HepG2 (cell line): ENCODE measurements at regions not wholly inside any gene's neighbourhood (a gene's known extent, or its start where the extent isn't known, plus 50 kb on each side); places are given as distances from the start of the nearest gene placed in this dataset.

Experiments
- ATAC-seq: fragments of 200-7000 bp; cut with Tn5 transposase; 3 replicates; pipeline ENCODE4 v1.9.1; 2020; ENCODE audit warnings: mild to moderate bottlenecking, moderate library complexity
- BruUV-seq: library from RNA; stranded (reverse); fragments of 400-500 nt; replicated peaks from 2 replicates; lab custom pipeline; 2021; lab: Mats Ljungman, UMichigan
- CTCF ChIA-PET: fragments of 300-600 bp; formaldehyde crosslinking; extraction: SDS; loops from one replicate; lab custom pipeline; 2021; ENCODE audit warnings: low total read pairs, inconsistent platforms, low intra/inter-chr PET ratio; lab: Yijun Ruan, JAX
- POLR2A ChIA-PET: fragments of 350-600 bp; sonication (Branson Sonifier 250); formaldehyde crosslinking; loops from one replicate; lab custom pipeline; 2020; ENCODE audit warnings: antibody characterized with exemption, inconsistent platforms; lab: Yijun Ruan, JAX
- DNase-seq: peaks from one replicate; pipeline ENCODE4 v3.0.0-alpha.2; 2015; ENCODE audit warnings: low spot score
- FAIRE-seq: peaks from 3 replicates; lab custom pipeline; 2011; peaks lifted over from hg19 to GRCh38; lab: Jason Lieb, UNC
- H2AFZ ChIP-seq: one replicate; pipeline ENCODE4 v1.6.1; 2011; ENCODE audit warnings: low read length, inconsistent platforms
- H3K27ac ChIP-seq: fragments of 300-600 bp; 3 replicates; pipeline ENCODE4 v1.8.0; 2011; ENCODE audit warnings: mixed run types, mild to moderate bottlenecking, mixed read lengths, low read length, inconsistent platforms; ENCODE audit not compliant: insufficient read depth; ENCODE audit errors: extremely low read length
- H3K27me3 ChIP-seq, 2 experiments: fragments of 200-600 bp in 1 of 2; 2 replicates in 1 of 2; 3 replicates in 1 of 2; pipeline versions ENCODE4 v1.6.0 to v1.8.0; 2011; ENCODE audit warnings: low read length in 2 of 2, mild to moderate bottlenecking in 2 of 2, moderate library complexity in 2 of 2, inconsistent platforms in 1 of 2; ENCODE audit not compliant: insufficient read depth in 2 of 2, control insufficient read depth in 1 of 2
- H3K36me3 ChIP-seq, 2 experiments: fragments of 200-600 bp in 1 of 2; replicated peaks in 1 of 2; 2 replicates in 1 of 2; 3 replicates in 1 of 2; pipeline versions ENCODE4 v1.5.1 to v1.8.0; 2011; ENCODE audit warnings: low read length in 2 of 2, inconsistent platforms in 1 of 2; ENCODE audit not compliant: insufficient read depth in 2 of 2, control insufficient read depth in 1 of 2
- H3K4me1 ChIP-seq: 2 replicates; pipeline ENCODE4 v1.5.1; 2012; ENCODE audit warnings: low read length, inconsistent platforms; ENCODE audit not compliant: insufficient read depth
- H3K4me2 ChIP-seq: 2 replicates; pipeline ENCODE4 v1.6.0; 2011; ENCODE audit warnings: low read depth, low read length, inconsistent platforms
- H3K4me3 ChIP-seq, 3 experiments: fragments of 200-600 bp in 1 of 3; sonication (generic), shearing (Covaris generic) in 1 of 3; replicated peaks in 1 of 3; 2 replicates each; pipeline ENCODE4 v1.5.1; 2011 to 2016; ENCODE audit warnings: low read length in 3 of 3, inconsistent platforms in 2 of 3, low read depth in 2 of 3, mild to moderate bottlenecking in 2 of 3, control low read depth in 1 of 3, mixed read lengths in 1 of 3; ENCODE audit not compliant: insufficient read depth in 1 of 3
- H3K79me2 ChIP-seq: one replicate; pipeline ENCODE4 v1.6.1; 2011; ENCODE audit warnings: low read length, inconsistent platforms; ENCODE audit not compliant: insufficient read depth
- H3K9ac ChIP-seq: 2 replicates; pipeline ENCODE4 v1.6.0; 2011; ENCODE audit warnings: mild to moderate bottlenecking, low read depth, low read length, inconsistent platforms; ENCODE audit not compliant: insufficient read depth
- H3K9me3 ChIP-seq: 2 replicates; pipeline ENCODE4 v1.5.1; 2012; ENCODE audit warnings: mild to moderate bottlenecking, low read length
- H4K20me1 ChIP-seq: 2 replicates; pipeline ENCODE4 v1.6.0; 2011; ENCODE audit warnings: inconsistent platforms, mild to moderate bottlenecking, low read length, moderate library complexity; ENCODE audit not compliant: insufficient read depth
- CCDC6 ChIP-seq: sonication (generic); formaldehyde crosslinking; IDR thresholded peaks from 2 replicates; pipeline ENCODE4 v1.8.1; 2022; ENCODE audit warnings: mild to moderate bottlenecking, missing genetic modification reagents, moderate library complexity
- CHCHD3 ChIP-seq: sonication (generic); formaldehyde crosslinking; IDR thresholded peaks from 2 replicates; pipeline ENCODE4 v1.8.0; 2022; ENCODE audit warnings: mild to moderate bottlenecking, missing genetic modification reagents, moderate library complexity
- CSRNP1 ChIP-seq: sonication (generic); formaldehyde crosslinking; IDR thresholded peaks from 2 replicates; pipeline ENCODE4 v1.8.1; 2023; ENCODE audit warnings: mild to moderate bottlenecking, missing genetic modification reagents
- DR1 ChIP-seq: sonication (generic); formaldehyde crosslinking; IDR thresholded peaks from 2 replicates; pipeline ENCODE4 v1.8.0; 2021; ENCODE audit warnings: mild to moderate bottlenecking, missing genetic modification reagents, inconsistent platforms
- HMG20B ChIP-seq: conservative IDR thresholded peaks from 2 replicates; pipeline ENCODE4 v1.6.1; 2016; ENCODE audit warnings: missing genetic modification reagents, missing compliant biosample characterization
- KAT2B ChIP-seq: fragments of 150-350 bp; IDR thresholded peaks from 2 replicates; pipeline ENCODE4 v1.6.1; 2014; ENCODE audit warnings: low read depth, low read length, borderline replicate concordance
- KAT8 ChIP-seq: IDR thresholded peaks from 2 replicates; pipeline ENCODE4 v1.6.1; 2016; ENCODE audit warnings: missing genetic modification reagents, missing compliant biosample characterization
- KLF11 ChIP-seq: IDR thresholded peaks from 2 replicates; pipeline ENCODE4 v1.6.1; 2016; ENCODE audit warnings: missing compliant biosample characterization
- MTF2 ChIP-seq: sonication (generic); formaldehyde crosslinking; IDR thresholded peaks from 2 replicates; pipeline ENCODE4 v1.5.0; 2020; ENCODE audit warnings: missing genetic modification reagents, borderline replicate concordance
- MXD1 ChIP-seq: sonication (generic); formaldehyde crosslinking; IDR thresholded peaks from 2 replicates; pipeline ENCODE4 v1.4.0; 2020; ENCODE audit warnings: mild to moderate bottlenecking, missing genetic modification reagents
- SIX1 ChIP-seq: sonication (generic); formaldehyde crosslinking; IDR thresholded peaks from 2 replicates; pipeline ENCODE4 v1.4.0; 2020; ENCODE audit warnings: missing genetic modification reagents, borderline replicate concordance
- TGIF2 ChIP-seq: IDR thresholded peaks from 2 replicates; pipeline ENCODE4 v1.6.1; 2016; ENCODE audit warnings: control low read depth, missing compliant biosample characterization
- TP53 ChIP-seq: sonication (generic); formaldehyde crosslinking; conservative IDR thresholded peaks from 2 replicates; pipeline ENCODE4 v1.4.0; 2020; ENCODE audit warnings: missing genetic modification reagents
- ZBTB8A ChIP-seq: sonication (generic); formaldehyde crosslinking; IDR thresholded peaks from 2 replicates; pipeline ENCODE4 v1.4.0; 2020; ENCODE audit warnings: mild to moderate bottlenecking, low read depth, missing genetic modification reagents, borderline replicate concordance
- ZFYVE20 ChIP-seq: sonication (generic); formaldehyde crosslinking; IDR thresholded peaks from 2 replicates; pipeline ENCODE4 v1.8.0; 2023; ENCODE audit warnings: low read depth, mild to moderate bottlenecking, moderate library complexity, missing genetic modification reagents, borderline replicate concordance
- ZNF431 ChIP-seq: sonication (generic); formaldehyde crosslinking; IDR thresholded peaks from 2 replicates; pipeline ENCODE4 v1.9.0; 2022; ENCODE audit warnings: missing genetic modification reagents, low read depth, mild to moderate bottlenecking, borderline replicate concordance
- ZNF607 ChIP-seq: sonication (generic); formaldehyde crosslinking; IDR thresholded peaks from 2 replicates; pipeline ENCODE4 v1.5.1; 2020; ENCODE audit warnings: missing genetic modification reagents, mild to moderate bottlenecking, borderline replicate concordance
- WGBS: methylation state at CpG from one replicate; pipeline ENCODE4 v1.1.6; 2017; ENCODE audit warnings: low lambda C conversion rate; 5-methylcytosine and 5-hydroxymethylcytosine counted together
- in situ Hi-C: cut with HindIII; loops from 2 replicates; pipeline ENCODE4 v1.10.0; 2017; ENCODE audit warnings: low pct_unique_long_range_greater_than_20kb; ENCODE audit not compliant: extremely low pct_ligation_motif_present
- intact Hi-C: fragments of 100-400 bp; cut with micrococcal nuclease; formaldehyde crosslinking; loops from one replicate; pipeline ENCODE4 v1.10.0; 2022; ENCODE audit not compliant: unreplicated experiment

GRCh38 chr15:29438703-29439055 is 169.1 kb upstream of the NSMCE3 start:
- TF ChIP-seq TGIF2 (no peak), TP53 (CRISPR knock-in tag) (no peak), KLF11 (CRISPR knock-in tag) (no peak)
- TF ChIP-seq, all 625 proteins: peak for 0
- Histone ChIP-seq H3K4me3 (no peak overlapping the region), H4K20me1 (no peaks in the 10 kb centered on the region), H3K36me3 (no peaks in the 10 kb centered on the region), H3K27ac (no peak overlapping the region), H3K79me2 (no peaks in the 10 kb centered on the region), H3K9me3 (no peaks in the 10 kb centered on the region), H2AFZ (no peak overlapping the region), H3K4me1 (no peaks in the 10 kb centered on the region), H3K27me3 (no peaks in the 10 kb centered on the region; a peak in 1 of 5 replicates), H3K9ac (no peak overlapping the region), H3K4me2 (no peak overlapping the region)
- intact Hi-C loops, result no loop called here
- FAIRE-seq (no peak), ATAC-seq (no peak), DNase-seq (no peak)
- no TSS peak for BruUV-seq
- in situ Hi-C loops, result no loop called here
- ChIA-PET CTCF (no interaction called here), POLR2A (no interaction called here)
- WGBS, result 54% methylated on average over 2 of the region's 2 CpGs

- H4K20me1 ChIP-seq, result no peaks in the 10 kb centered on the region
- no peaks in the 10 kb centered on the region; a peak in 1 of 5 replicates for H3K27me3 ChIP-seq
- H3K4me1 ChIP-seq, result no peaks in the 10 kb centered on the region
- H3K9ac ChIP-seq, result no peak overlapping the region
- POLR2A ChIA-PET, result no interaction called here
- CTCF ChIA-PET, result no interaction called here
- intact Hi-C loops (no loop called here), in situ Hi-C loops (no loop called here)
- no peaks in the 10 kb centered on the region for H3K79me2 ChIP-seq
- ATAC-seq (no peak), FAIRE-seq (no peak), DNase-seq (no peak)
- BruUV-seq, result no TSS peak
- WGBS, result 39% methylated on average over 6 of the region's 9 CpGs
- no peak overlapping the region for H3K4me2 ChIP-seq
- H3K4me3 ChIP-seq, result no peak overlapping the region
- H2AFZ ChIP-seq, result no peak overlapping the region
- H3K27ac ChIP-seq, result no peak overlapping the region
- H3K9me3 ChIP-seq, result no peaks in the 10 kb centered on the region
- no peaks in the 10 kb centered on the region for H3K36me3 ChIP-seq
- TF ChIP-seq KAT8 (CRISPR knock-in tag) (no peak), CCDC6 (CRISPR knock-in tag) (no peak), ZBTB8A (no peak), ZFYVE20 (CRISPR knock-in tag) (no peak), KAT2B (no peak), DR1 (CRISPR knock-in tag) (no peak), MTF2 (CRISPR knock-in tag) (no peak), ZNF607 (CRISPR knock-in tag) (no peak), ZNF431 (no peak), SIX1 (no peak), MXD1 (no peak), HMG20B (CRISPR knock-in tag) (no peak), CHCHD3 (CRISPR knock-in tag) (no peak), CSRNP1 (no peak)
These were observed 168.5 kb upstream of the NSMCE3 start for GRCh38 chr15:29437888-29438702.
